SK-N-SH (cell line): ENCODE measurements at regions not wholly inside any gene's neighbourhood (a gene's known extent, or its start where the extent isn't known, plus 50 kb on each side); places are given as distances from the start of the nearest gene placed in this dataset.
"Not testable (repeated sequence)": the region's sequence is repeated elsewhere in the genome, so short reads cannot be mapped to it uniquely, and the experiment has no call there.

Experiments
- CTCF ChIA-PET: fragments of 300-600, 350-600 bp; formaldehyde crosslinking; extraction: SDS; loops from one replicate; lab custom pipeline; 2021; lab: Yijun Ruan, JAX
- POLR2A ChIA-PET: fragments of 350-600 bp; sonication (Branson Sonifier 250); formaldehyde crosslinking; extraction: SDS; loops from one replicate; lab custom pipeline; 2020; ENCODE audit warnings: antibody characterized with exemption, inconsistent platforms; lab: Yijun Ruan, JAX
- DNase-seq: peaks from one replicate; pipeline ENCODE4 v3.0.0; 2012
- H2AFZ ChIP-seq: fragments of 200-600 bp; sonication (generic); 2 replicates; pipeline ENCODE4 v1.8.1; 2016; ENCODE audit warnings: antibody characterized with exemption, mild to moderate bottlenecking, low read depth
- H3F3A ChIP-seq: fragments of 200-600 bp; sonication (generic); replicated peaks from 2 replicates; pipeline ENCODE3; 2016; ENCODE audit warnings: antibody characterized with exemption, mild to moderate bottlenecking; ENCODE audit not compliant: insufficient read depth
- H3K27ac ChIP-seq, 2 experiments: fragments of 200-500 bp in 1 of 2; fragments of 200-600 bp in 1 of 2; sonication (Bioruptor generic) in 1 of 2; sonication (generic), shearing (Covaris generic) in 1 of 2; 2 replicates each; pipeline versions ENCODE4 v1.5.1 to v1.6.1; 2014 to 2016; ENCODE audit warnings: low read depth in 2 of 2, inconsistent platforms in 1 of 2, low read length in 1 of 2, mild to moderate bottlenecking in 1 of 2, mixed read lengths in 1 of 2
- H3K27me3 ChIP-seq: fragments of 200-600 bp; sonication (generic), shearing (Covaris generic); 2 replicates; pipeline ENCODE4 v1.6.1; 2016; ENCODE audit warnings: mixed run types; ENCODE audit not compliant: insufficient read depth
- H3K36me3 ChIP-seq, 2 experiments: fragments of 200-500 bp in 1 of 2; fragments of 200-600 bp in 1 of 2; sonication (Bioruptor generic) in 1 of 2; sonication (generic) in 1 of 2; replicated peaks in 1 of 2; 2 replicates each; pipeline versions ENCODE3 to v1.5.1; 2014 to 2016; ENCODE audit warnings: low read length in 1 of 2, mild to moderate bottlenecking in 1 of 2; ENCODE audit not compliant: insufficient read depth in 2 of 2, control insufficient read depth in 1 of 2
- H3K4me1 ChIP-seq, 2 experiments: fragments of 200-500 bp in 1 of 2; fragments of 200-600 bp in 1 of 2; sonication (Bioruptor generic) in 1 of 2; sonication (generic), shearing (Covaris generic) in 1 of 2; 2 replicates each; pipeline versions ENCODE4 v1.5.1 to v1.6.1; 2014 to 2016; ENCODE audit warnings: low read depth in 1 of 2, low read length in 1 of 2, mixed run types in 1 of 2; ENCODE audit not compliant: insufficient read depth in 2 of 2, control insufficient read depth in 1 of 2
- H3K4me2 ChIP-seq: fragments of 200-600 bp; sonication (generic), shearing (Covaris generic); 2 replicates; pipeline ENCODE4 v1.6.1; 2017; ENCODE audit warnings: mixed run types
- H3K4me3 ChIP-seq, 2 experiments: fragments of 200-500 bp in 1 of 2; fragments of 200-600 bp in 1 of 2; sonication (Bioruptor generic) in 1 of 2; sonication (generic), shearing (Covaris generic) in 1 of 2; 2 replicates each; pipeline versions ENCODE4 v1.5.1 to v1.8.1; 2014 to 2016; ENCODE audit warnings: low read depth in 2 of 2, inconsistent platforms in 1 of 2, low read length in 1 of 2, mild to moderate bottlenecking in 1 of 2, mixed read lengths in 1 of 2, moderate library complexity in 1 of 2
- H3K79me2 ChIP-seq: fragments of 200-600 bp; sonication (generic); 2 replicates; pipeline ENCODE4 v1.8.1; 2017; ENCODE audit warnings: mild to moderate bottlenecking; ENCODE audit not compliant: insufficient read depth
- H3K9ac ChIP-seq: fragments of 200-600 bp; sonication (generic); 2 replicates; pipeline ENCODE4 v1.6.1; 2017; ENCODE audit warnings: mixed run types
- H3K9me2 ChIP-seq: fragments of 200-600 bp; sonication (generic); 2 replicates; pipeline ENCODE4 v1.6.1; 2017; ENCODE audit warnings: mixed run types
- H3K9me3 ChIP-seq: fragments of 200-600 bp; sonication (generic); 2 replicates; pipeline ENCODE4 v1.6.1; 2017; ENCODE audit warnings: mixed run types, mild to moderate bottlenecking, moderate library complexity
- H4K20me1 ChIP-seq: fragments of 200-600 bp; sonication (generic); 2 replicates; pipeline ENCODE4 v1.6.1; 2017; ENCODE audit warnings: mild to moderate bottlenecking, mixed run types; ENCODE audit not compliant: insufficient read depth
- EP300 ChIP-seq, 2 experiments: IDR thresholded peaks; 2 replicates each; pipeline versions ENCODE4 v1.4.0 to v1.6.1; 2012; ENCODE audit warnings: borderline replicate concordance in 1 of 2, low read depth in 1 of 2, low read length in 1 of 2
- MEF2A ChIP-seq: IDR thresholded peaks from 2 replicates; pipeline ENCODE4 v1.4.0; 2012; ENCODE audit warnings: low read depth, borderline replicate concordance
- NRF1 ChIP-seq: IDR thresholded peaks from 2 replicates; pipeline ENCODE4 v1.6.1; 2012; ENCODE audit warnings: low read depth, mild to moderate bottlenecking, low read length
- PBX3 ChIP-seq: IDR thresholded peaks from 2 replicates; pipeline ENCODE4; 2012
- RXRA ChIP-seq: IDR thresholded peaks from 2 replicates; pipeline ENCODE4 v1.4.0; 2012; ENCODE audit warnings: low read depth, mild to moderate bottlenecking, borderline replicate concordance
- SMC3 ChIP-seq: IDR thresholded peaks from 2 replicates; pipeline ENCODE4 v1.6.1; 2012; ENCODE audit warnings: low read depth, low read length, improper control_type of control experiment
- TCF12 ChIP-seq: IDR thresholded peaks from 2 replicates; pipeline ENCODE4 v1.4.0; 2012
- TEAD4 ChIP-seq: IDR thresholded peaks from 2 replicates; pipeline ENCODE4 v1.4.0; 2012; ENCODE audit warnings: mild to moderate bottlenecking, borderline replicate concordance; ENCODE audit not compliant: insufficient read depth
- USF1 ChIP-seq: IDR thresholded peaks from 2 replicates; pipeline ENCODE4 v1.4.0; 2012; ENCODE audit warnings: low read depth, borderline replicate concordance
- USF2 ChIP-seq: fragments of 150-350 bp; IDR thresholded peaks from 2 replicates; pipeline ENCODE4 v1.6.1; 2017; ENCODE audit warnings: antibody characterized with exemption, low read length, low read depth, borderline replicate concordance
- YY1 ChIP-seq: IDR thresholded peaks from 2 replicates; pipeline ENCODE4 v1.4.0; 2012; ENCODE audit warnings: low read depth, mild to moderate bottlenecking
- WGBS: methylation state at CpG from one replicate; pipeline ENCODE4 v1.1.6; 2017; ENCODE audit warnings: low lambda C conversion rate; 5-methylcytosine and 5-hydroxymethylcytosine counted together
- TF ChIP-seq, protein P1 (sequence below): fragments of 150-350 bp; IDR thresholded peaks from 2 replicates; pipeline ENCODE4 v1.6.1; 2016; ENCODE audit warnings: mild to moderate bottlenecking, low read depth, low read length
- TF ChIP-seq, protein P2 (sequence below): fragments of 200-600 bp; sonication (generic); IDR thresholded peaks from 2 replicates; pipeline ENCODE4 v1.6.1; 2017; ENCODE audit warnings: antibody characterized with exemption, mild to moderate bottlenecking, moderate library complexity

DNA sequence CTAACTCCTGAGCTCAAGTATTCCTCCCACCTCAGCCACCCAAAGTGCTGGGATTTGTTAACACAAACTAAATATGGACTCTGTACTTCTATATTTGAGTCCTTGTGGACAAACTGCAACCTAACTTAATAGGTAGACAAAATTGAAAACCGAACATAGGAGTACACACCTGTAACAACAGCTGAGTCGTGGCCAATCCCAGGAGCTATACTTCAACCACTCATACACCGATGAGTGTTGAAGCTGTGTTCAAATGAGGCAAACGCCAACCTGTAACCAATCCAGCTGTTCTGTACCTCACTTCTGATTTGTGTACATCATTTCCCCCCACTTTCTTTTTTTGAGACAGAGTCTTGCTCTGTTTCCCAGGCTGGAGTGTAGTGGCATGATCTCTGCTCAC lies 471.5 kb upstream of the C16orf82 start:
- Histone ChIP-seq H3F3A (no peaks in the 10 kb centered on the region), H4K20me1 (no peaks in the 10 kb centered on the region), H3K9ac (no peak overlapping the region), H3K9me2 (no peaks in the 10 kb centered on the region), H3K79me2 (no peaks in the 10 kb centered on the region), H3K4me3 (no peak overlapping the region), H3K4me2 (no peak overlapping the region), H3K27ac (no peak overlapping the region), H3K36me3 (no peaks in the 10 kb centered on the region), H3K9me3 (no peaks in the 10 kb centered on the region), H3K27me3 (no peaks in the 10 kb centered on the region), H2AFZ (no peak overlapping the region), H3K4me1 (no peaks in the 10 kb centered on the region)
- 7% methylated on average over 4 of the region's 4 CpGs for WGBS
- TF ChIP-seq PBX3 (no peak), YY1 (no peak), USF1 (no peak), USF2 (no peak), TCF12 (no peak), MEF2A (no peak), TEAD4 (no peak), EP300 (IDR thresholded peaks at IDR 0.05; ENCODE audit: borderline replicate concordance in 1 of 2, low read depth in 1 of 2, low read length in 1 of 2) (no peak), SMC3 (no peak), NRF1 (no peak), RXRA (no peak)
- TF ChIP-seq, protein P1, sequence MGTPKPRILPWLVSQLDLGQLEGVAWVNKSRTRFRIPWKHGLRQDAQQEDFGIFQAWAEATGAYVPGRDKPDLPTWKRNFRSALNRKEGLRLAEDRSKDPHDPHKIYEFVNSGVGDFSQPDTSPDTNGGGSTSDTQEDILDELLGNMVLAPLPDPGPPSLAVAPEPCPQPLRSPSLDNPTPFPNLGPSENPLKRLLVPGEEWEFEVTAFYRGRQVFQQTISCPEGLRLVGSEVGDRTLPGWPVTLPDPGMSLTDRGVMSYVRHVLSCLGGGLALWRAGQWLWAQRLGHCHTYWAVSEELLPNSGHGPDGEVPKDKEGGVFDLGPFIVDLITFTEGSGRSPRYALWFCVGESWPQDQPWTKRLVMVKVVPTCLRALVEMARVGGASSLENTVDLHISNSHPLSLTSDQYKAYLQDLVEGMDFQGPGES, result no peak
- TF ChIP-seq, protein P2, sequence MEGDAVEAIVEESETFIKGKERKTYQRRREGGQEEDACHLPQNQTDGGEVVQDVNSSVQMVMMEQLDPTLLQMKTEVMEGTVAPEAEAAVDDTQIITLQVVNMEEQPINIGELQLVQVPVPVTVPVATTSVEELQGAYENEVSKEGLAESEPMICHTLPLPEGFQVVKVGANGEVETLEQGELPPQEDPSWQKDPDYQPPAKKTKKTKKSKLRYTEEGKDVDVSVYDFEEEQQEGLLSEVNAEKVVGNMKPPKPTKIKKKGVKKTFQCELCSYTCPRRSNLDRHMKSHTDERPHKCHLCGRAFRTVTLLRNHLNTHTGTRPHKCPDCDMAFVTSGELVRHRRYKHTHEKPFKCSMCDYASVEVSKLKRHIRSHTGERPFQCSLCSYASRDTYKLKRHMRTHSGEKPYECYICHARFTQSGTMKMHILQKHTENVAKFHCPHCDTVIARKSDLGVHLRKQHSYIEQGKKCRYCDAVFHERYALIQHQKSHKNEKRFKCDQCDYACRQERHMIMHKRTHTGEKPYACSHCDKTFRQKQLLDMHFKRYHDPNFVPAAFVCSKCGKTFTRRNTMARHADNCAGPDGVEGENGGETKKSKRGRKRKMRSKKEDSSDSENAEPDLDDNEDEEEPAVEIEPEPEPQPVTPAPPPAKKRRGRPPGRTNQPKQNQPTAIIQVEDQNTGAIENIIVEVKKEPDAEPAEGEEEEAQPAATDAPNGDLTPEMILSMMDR, result no peak
- ChIA-PET CTCF (interaction anchor here (1.3 kb wide), 1 partner anchor 14 kb away, joined by 3 read pairs; no protein-coding TSS in a partner anchor), POLR2A (no interaction called here)
- no peak for DNase-seq

GRCh38 chr16:26596033-26596432 lies 470.7 kb upstream of the C16orf82 start:
- H3K79me2 ChIP-seq, H3K4me3 ChIP-seq, H3K9me3 ChIP-seq, H3K27me3 ChIP-seq, H2AFZ ChIP-seq, H3K27ac ChIP-seq, POLR2A ChIA-PET, H3K9ac ChIP-seq, H3F3A ChIP-seq, H4K20me1 ChIP-seq, DNase-seq, H3K4me1 ChIP-seq, H3K9me2 ChIP-seq, H3K36me3 ChIP-seq, H3K4me2 ChIP-seq: not testable (repeated sequence)
- WGBS, result 3% methylated on average over 5 of the region's 5 CpGs
- CTCF ChIA-PET, result interaction anchor here (1.3 kb wide), 1 partner anchor 15 kb away, joined by 3 read pairs; no protein-coding TSS in a partner anchor
